HT1080 (cell line): ENCODE measurements at regions not wholly inside any gene's neighbourhood (a gene's known extent, or its start where the extent isn't known, plus 50 kb on each side); places are given as distances from the start of the nearest gene placed in this dataset.

Experiments used
- DNase-seq: peaks from one replicate; pipeline ENCODE4 v3.0.0-alpha.2; 2015; ENCODE audit warnings: low read depth

- DNase-seq = peak; percentile 6
Measured at GRCh38 chr11:134915212-134915611, 503.2 kb upstream of the B3GAT1 start.

DNA sequence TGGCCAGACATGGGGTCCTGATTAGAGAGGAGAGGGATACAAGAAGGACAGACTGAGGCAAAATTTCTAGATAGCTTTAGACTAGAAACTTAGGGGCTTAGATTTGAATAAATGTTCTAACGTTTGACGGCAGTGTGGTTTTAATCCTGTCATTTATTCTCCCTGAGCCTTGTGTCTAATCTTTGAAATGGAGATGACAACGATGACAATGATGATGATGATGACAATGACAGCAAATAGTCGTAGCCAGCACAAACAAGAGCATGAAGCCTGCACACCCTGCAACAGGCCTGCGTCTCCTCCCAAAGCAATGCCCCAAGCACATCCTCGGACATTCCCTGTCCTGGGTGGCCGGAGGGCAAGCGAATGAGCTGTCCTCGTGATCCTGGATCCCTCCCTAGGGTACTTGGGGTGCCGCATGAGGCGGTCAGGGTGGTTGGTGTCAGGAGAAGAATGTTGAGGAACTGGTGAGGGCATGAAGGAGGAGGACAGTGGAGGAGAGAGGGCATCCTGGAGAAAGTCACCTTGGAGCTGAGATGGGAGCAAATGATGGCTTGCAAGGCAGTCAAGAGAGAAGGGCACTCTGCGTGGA, 502.1 kb upstream of the B3GAT1 start:
- no peak for DNase-seq

DNA sequence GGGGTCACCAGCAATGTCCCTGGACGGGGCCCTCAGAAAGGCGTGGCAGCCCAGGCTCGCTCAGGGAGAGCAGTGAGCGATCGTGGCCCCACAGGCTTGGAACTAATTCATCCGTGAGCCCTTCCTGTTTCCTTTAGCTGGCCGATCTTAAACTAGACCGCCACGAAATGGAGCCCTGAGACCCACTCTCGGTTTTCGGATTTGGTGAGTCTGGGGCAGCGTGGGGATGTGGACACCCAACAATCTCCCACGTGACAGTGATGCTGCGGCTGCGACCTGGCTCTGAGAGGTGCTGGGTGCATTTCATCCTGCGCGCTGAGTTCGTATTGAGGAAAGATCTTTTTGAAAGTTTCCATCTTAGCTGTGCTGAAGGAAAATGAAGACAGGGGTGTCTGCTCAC, 501.3 kb upstream of the B3GAT1 start:
- DNase-seq = no peak

- no peak for DNase-seq
Measured at GRCh38 chr11:134911514-134912180, 499.6 kb upstream of the B3GAT1 start.

DNA sequence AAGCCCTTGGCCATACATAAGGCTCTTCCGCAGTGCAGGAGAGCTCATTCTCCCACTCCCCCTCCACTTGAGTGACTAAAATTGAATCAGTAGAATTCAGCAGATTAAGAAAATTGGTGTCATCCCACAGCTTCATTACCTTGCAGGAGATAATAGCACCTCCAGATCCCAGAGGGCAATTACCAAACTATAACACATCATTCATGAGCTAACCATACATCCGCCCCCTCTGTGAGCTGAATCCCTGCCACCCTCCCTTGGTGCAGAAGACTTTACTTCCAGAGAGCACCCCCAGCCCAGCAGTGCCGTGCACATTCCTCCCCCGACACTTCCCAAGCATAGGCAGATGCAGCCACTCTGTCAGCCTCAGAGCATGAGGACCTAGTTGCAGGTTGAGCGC, 496.5 kb upstream of the B3GAT1 start:
- no peak for DNase-seq

DNA sequence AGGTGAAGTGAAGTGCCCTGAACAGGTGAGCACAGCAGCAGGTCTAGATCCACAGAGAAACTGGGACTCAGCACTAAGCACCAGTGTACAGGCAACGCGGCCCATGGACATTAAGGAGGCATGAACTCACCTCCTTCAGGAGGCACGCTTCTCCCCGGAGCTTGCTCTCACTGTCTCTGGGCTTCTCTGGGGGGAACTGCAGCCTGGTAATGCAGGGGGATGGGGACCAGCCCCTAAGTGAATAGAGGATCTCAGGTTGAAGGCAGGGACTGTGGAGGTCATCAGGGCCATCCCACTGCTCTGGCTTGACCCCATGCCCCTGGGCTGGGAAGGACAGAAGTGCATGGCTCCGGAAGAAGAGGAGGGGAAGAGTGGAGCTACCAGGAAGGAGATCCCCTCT, 495.6 kb upstream of the B3GAT1 start:
- no peak for DNase-seq

- DNase-seq = no peak
Measured at GRCh38 chr11:134906356-134906955, 494.4 kb upstream of the B3GAT1 start.

DNA sequence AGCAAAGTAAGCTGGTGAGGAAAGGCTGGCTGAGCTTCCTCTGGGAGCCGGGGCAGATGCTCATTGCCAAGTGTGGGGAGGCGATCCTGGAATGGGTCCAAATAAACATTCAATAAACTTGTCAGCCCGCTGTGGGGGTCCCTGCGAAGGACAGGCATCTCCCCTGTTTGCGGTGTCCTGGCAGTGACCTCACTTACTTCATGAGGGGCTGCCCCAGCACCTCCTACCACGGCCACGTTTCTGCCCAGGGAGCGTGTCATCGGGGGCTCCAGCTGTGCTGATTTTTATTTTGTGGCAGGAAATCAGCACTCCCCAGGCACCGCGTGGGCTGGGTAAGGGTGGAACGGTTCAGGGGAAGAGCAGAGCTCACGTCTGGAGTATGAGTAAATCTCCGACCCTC, 493.9 kb upstream of the B3GAT1 start:
- DNase-seq = no peak

- DNase-seq = no peak
Measured at GRCh38 chr11:134905517-134905916, 493.5 kb upstream of the B3GAT1 start.

- no peak for DNase-seq
Measured at GRCh38 chr11:134904103-134904790, 492.2 kb upstream of the B3GAT1 start.

- DNase-seq = no peak
Measured at GRCh38 chr11:134901955-134902918, 490.2 kb upstream of the B3GAT1 start.

- no peak for DNase-seq
Measured at GRCh38 chr11:134901542-134901941, 489.5 kb upstream of the B3GAT1 start.

GRCh38 chr11:134893810-134894685, 482.0 kb upstream of the B3GAT1 start:
- no peak for DNase-seq

DNA sequence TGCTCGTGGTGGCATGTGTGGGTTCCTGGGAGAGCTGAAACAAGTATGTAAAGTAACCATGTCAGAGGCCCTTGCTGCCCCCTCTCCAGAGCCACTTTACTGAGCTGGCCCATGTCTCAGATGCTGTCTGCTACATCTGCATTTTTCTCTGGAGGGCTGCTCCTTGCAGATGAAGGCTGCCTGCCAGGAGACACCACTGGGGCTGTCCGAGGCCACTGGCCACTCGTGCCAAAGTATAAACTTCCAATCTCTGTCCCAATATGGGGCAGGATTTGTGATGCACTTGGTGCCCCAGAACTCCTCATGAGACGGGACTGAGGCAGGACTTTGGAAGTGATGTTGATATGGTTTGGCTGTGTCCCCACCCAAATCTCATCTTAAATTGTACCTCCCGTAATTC, 478.4 kb upstream of the B3GAT1 start:
- no peak for DNase-seq

- DNase-seq = no peak
Measured at GRCh38 chr11:134889832-134890231, 477.8 kb upstream of the B3GAT1 start.

DNA sequence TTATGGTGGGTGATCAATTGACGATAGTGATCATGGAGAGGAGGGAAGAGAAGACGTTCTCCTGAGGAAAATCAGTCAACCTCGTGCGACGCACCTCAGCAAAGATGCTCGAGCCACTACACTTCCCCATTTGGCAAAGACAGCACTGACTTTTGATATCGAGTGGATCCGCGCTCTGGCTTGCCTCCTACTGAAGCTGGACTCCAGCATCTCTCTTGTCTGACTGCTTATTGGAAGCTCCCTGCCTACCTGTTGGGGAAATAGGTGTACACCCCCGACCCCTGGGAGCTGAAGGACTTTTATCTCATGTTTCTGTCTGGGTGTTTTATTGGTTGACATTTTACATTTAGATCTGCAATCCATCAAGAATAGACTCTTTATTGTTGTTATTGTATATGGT, 476.8 kb upstream of the B3GAT1 start:
- DNase-seq = no peak

DNA sequence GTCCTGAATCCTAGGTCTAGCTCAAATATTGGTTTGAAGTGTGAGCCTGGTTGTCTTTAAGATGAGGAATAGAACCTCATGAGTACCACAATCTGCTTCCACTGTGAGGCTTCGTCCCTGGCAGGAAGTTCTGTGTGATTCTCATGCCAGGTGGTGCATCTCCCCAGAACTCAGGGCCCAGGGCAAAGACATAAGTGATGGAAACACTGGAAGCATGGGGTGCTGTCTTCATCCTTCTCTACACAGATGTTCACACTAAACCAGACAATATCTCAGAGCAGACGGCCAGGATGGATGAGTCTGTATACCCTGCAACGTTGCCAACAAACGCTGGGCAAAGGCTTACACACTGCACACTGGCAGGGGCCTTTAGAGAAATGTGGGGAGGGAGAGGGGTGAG, 475.9 kb upstream of the B3GAT1 start:
- no peak for DNase-seq

DNA sequence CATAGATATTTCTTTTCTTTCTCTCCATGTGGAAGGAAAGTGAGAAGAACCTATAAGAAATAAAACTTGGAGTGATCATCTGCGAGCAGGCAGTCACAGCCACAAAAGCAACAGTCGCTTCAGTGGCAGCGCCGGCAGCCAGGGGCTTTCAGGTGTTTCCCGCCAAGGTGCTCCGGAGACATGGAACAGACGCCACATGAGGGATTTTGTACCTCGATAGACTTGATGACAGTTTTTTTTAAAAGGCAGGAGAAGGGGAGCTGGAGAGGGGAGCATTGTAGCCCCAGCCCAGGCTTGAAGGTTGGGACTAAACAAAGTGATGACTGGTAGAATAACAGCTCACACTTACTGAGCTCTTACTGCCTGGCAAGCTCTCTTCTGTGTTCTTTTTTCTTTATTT, 471.4 kb upstream of the B3GAT1 start:
- DNase-seq = no peak

DNA sequence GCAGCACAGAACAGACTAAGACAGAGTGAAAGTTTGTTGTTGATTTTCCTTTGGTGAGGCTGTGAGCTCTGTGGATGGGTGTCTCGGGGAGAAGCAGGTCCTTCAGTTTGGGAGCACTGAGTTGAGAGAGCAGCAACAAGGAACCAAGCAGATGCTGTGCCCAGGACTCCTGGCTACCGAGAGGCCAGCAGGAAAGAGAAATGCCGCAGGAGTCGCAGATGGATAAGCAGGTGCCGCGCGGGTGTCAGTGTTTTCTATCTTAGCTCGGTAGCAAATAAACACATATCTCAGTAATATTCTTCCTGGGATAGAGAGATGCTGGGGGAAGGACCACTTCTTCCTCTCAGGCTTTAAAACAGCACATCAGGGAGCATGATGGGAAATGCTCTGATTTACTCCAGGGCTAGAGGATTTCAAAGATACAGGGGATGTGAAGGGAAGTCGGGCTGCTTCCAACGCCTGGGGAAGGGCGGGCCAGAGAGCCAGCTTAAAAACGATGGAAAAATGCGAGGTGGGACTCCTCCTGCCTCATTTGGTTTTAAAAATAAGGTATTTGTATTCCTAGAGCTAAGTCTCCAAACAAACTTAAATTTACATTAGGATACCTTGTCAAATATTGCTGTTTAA, 470.7 kb upstream of the B3GAT1 start:
- no peak for DNase-seq

DNA sequence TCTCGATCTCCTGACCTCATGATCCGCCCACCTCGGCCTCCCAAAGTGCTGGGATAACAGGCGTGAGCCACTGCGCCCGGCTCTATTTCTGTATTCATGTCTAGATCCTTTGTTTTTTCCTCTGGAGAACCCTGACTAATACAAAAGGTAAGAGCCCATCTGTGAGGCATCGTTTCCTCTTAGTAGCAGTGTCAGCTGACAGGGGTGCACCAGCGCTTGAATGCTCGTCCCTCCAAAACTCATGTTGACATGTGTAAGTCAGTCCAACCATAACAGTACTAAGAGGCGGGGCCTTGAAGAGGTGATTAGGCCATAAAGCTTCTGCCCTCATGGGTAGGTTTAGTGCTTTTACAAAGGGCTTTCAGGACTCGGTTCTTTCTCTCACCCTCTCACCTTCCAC, 470.1 kb upstream of the B3GAT1 start:
- no peak for DNase-seq
